ENCODE measurements at regions not wholly inside any gene's neighbourhood (a gene's known extent, or its start where the extent isn't known, plus 50 kb on each side); places are given as distances from the start of the nearest gene placed in this dataset.

- Histone ChIP-seq H3K36me3 (ENCODE audit: control insufficient read depth in 4 of 4, insufficient read depth in 3 of 4, low read depth in 1 of 4, low read length in 3 of 4) (no peaks in the 10 kb centered on the region), H3K9me3 (ENCODE audit: control insufficient read depth in 4 of 4, low read length in 3 of 4) (no peaks in the 10 kb centered on the region), H3K9ac (ENCODE audit: low read depth in 1 of 2, low read length in 2 of 2) (no peak overlapping the region), H3K4me3 (ENCODE audit: low read depth in 1 of 3, low read length in 3 of 3) (no peak overlapping the region), H3K27me3 (ENCODE audit: control insufficient read depth in 4 of 4, insufficient read depth in 4 of 4, low read length in 3 of 4) (no peaks in the 10 kb centered on the region), H3K27ac (ENCODE audit: low read depth in 1 of 2, low read length in 2 of 2) (no peak overlapping the region), H3K4me1 (ENCODE audit: control insufficient read depth in 4 of 4, insufficient read depth in 4 of 4, low read length in 3 of 4) (no peaks in the 10 kb centered on the region)
- no peak for DNase-seq (ENCODE audit: low spot score)
- TF ChIP-seq MAX (IDR thresholded peaks at IDR 0.05): no peak
- WGBS: 95% methylated on average over 2 of the region's 2 CpGs
These were observed 54.9 kb downstream of the TET3 start for GRCh38 chr2:74039611-74040010.

GRCh38 chr2:74041182-74041581 is 56.5 kb downstream of the TET3 start:
- Histone ChIP-seq H3K4me1 (ENCODE audit: control insufficient read depth in 4 of 4, insufficient read depth in 4 of 4, low read length in 3 of 4) (no peaks in the 10 kb centered on the region), H3K9ac (ENCODE audit: low read depth in 1 of 2, low read length in 2 of 2) (no peak overlapping the region), H3K4me3 (ENCODE audit: low read depth in 1 of 3, low read length in 3 of 3) (no peak overlapping the region), H3K9me3 (ENCODE audit: control insufficient read depth in 4 of 4, low read length in 3 of 4) (no peaks in the 10 kb centered on the region), H3K27me3 (ENCODE audit: control insufficient read depth in 4 of 4, insufficient read depth in 4 of 4, low read length in 3 of 4) (no peaks in the 10 kb centered on the region), H3K27ac (ENCODE audit: low read depth in 1 of 2, low read length in 2 of 2) (no peak overlapping the region), H3K36me3 (ENCODE audit: control insufficient read depth in 4 of 4, insufficient read depth in 3 of 4, low read depth in 1 of 4, low read length in 3 of 4) (no peaks in the 10 kb centered on the region)
- WGBS: 89% methylated on average over 3 of the region's 3 CpGs
- TF ChIP-seq RAD21 (IDR thresholded peaks at IDR 0.05): no peak
- TF ChIP-seq ATF3 (IDR thresholded peaks at IDR 0.05): no peak
- TF ChIP-seq ZBTB33 (IDR thresholded peaks at IDR 0.05): no peak
- TF ChIP-seq JUND (IDR thresholded peaks at IDR 0.05): no peak
- no peak for TF ChIP-seq TAF1 (conservative IDR thresholded peaks at IDR 0.05)
- TF ChIP-seq MAX (IDR thresholded peaks at IDR 0.05): no peak
- TF ChIP-seq FOXA1 (IDR thresholded peaks at IDR 0.05): no peak
- no peak for DNase-seq (ENCODE audit: low spot score)

- H3K27me3 ChIP-seq (ENCODE audit: control insufficient read depth in 4 of 4, insufficient read depth in 4 of 4, low read length in 3 of 4): no peaks in the 10 kb centered on the region
- TF ChIP-seq REST (IDR thresholded peaks at IDR 0.05): no peak
- no peak for TF ChIP-seq CTCF (IDR thresholded peaks at IDR 0.05; ENCODE audit: low read depth, low read length, missing input control)
- no peak for TF ChIP-seq NR2F2 (IDR thresholded peaks at IDR 0.05)
- TF ChIP-seq GABPA (IDR thresholded peaks at IDR 0.05 in 1 of 2, conservative IDR thresholded peaks at IDR 0.05 in 1 of 2): no peak
- TF ChIP-seq TAF1 (conservative IDR thresholded peaks at IDR 0.05): no peak
- TF ChIP-seq ATF3 (IDR thresholded peaks at IDR 0.05): no peak
- TF ChIP-seq RAD21 (IDR thresholded peaks at IDR 0.05): no peak
- no peaks in the 10 kb centered on the region for H3K9me3 ChIP-seq (ENCODE audit: control insufficient read depth in 4 of 4, low read length in 3 of 4)
- WGBS: 100% methylated on average over 1 of the region's 1 CpG
- no peak overlapping the region for H3K4me3 ChIP-seq (ENCODE audit: low read depth in 1 of 3, low read length in 3 of 3)
- no peak overlapping the region for H3K27ac ChIP-seq (ENCODE audit: low read depth in 1 of 2, low read length in 2 of 2)
- H3K36me3 ChIP-seq (ENCODE audit: control insufficient read depth in 4 of 4, insufficient read depth in 3 of 4, low read depth in 1 of 4, low read length in 3 of 4): no peaks in the 10 kb centered on the region
- no peaks in the 10 kb centered on the region for H3K4me1 ChIP-seq (ENCODE audit: control insufficient read depth in 4 of 4, insufficient read depth in 4 of 4, low read length in 3 of 4)
- H3K9ac ChIP-seq (ENCODE audit: low read depth in 1 of 2, low read length in 2 of 2): no peak overlapping the region
- no peak for DNase-seq (ENCODE audit: low spot score)
These were observed 57.0 kb downstream of the TET3 start for GRCh38 chr2:74041726-74042125.

Data from liver (tissue), 8 donors.